Cardiac septum (tissue), 1 donor: ENCODE measurements at regions not wholly inside any gene's neighbourhood (a gene's known extent, or its start where the extent isn't known, plus 50 kb on each side); places are given as distances from the start of the nearest gene placed in this dataset.

Source experiments
- DNase-seq: peaks from one replicate; pipeline ENCODE4 v3.0.0-alpha.2; 2020; ENCODE audit warnings: low spot score
- intact Hi-C: fragments of 100-400 bp; cut with DNase I; formaldehyde crosslinking; loops from one replicate; pipeline ENCODE4 v1.14.0; 2022
- donor health status: DM: no; HTN: no; CAD: no.

DNA sequence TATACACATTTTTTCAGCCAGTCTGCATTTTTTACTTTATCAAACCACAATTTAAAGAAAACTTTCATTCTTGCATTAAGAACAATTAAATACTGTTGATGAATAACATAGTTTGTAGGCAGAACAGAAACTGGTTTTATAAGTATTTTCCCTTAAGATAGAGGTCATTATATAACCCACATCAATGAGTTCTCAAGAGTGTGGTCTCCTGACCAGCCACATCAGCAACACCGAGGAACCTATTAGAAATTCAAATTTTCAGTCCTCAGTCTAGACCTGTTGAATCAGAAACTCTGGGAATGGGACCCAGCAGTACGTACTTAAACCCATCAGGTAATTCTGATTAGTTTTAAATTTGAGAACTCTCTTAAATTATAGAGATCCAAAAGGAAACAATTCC, 299.6 kb upstream of the ARSJ start:
- DNase-seq: no peak
- intact Hi-C loops: no loop called here

DNA sequence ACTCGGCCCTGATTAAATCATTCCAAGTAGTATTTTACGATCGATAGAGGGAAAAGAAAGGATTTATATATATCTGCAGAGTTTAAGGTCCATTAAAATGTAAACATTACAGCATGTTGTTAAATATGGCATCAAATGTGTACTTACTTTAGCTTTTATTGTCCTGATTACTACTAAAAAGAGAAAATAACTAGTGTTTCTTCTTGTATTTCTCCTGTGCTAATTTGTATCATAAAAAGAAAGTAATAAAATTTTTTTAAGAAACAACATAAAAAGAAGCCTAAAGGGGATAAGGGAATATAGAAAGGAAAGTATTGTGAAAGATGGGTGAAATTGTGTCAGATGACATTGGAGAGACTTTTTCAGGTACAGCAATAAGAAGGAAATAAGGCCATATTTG, 300.3 kb upstream of the ARSJ start:
- intact Hi-C loops: no loop called here
- no peak for DNase-seq

- intact Hi-C loops: no loop called here
Observed at GRCh38 chr4:114280645-114281044, 301.2 kb upstream of the ARSJ start.

GRCh38 chr4:114281164-114281960, 301.9 kb upstream of the ARSJ start:
- DNase-seq: no peak
- intact Hi-C loops: no loop called here

More at GRCh38 chr4:114280645-114281044, 301.2 kb upstream of the ARSJ start:
- no peak for DNase-seq

DNA sequence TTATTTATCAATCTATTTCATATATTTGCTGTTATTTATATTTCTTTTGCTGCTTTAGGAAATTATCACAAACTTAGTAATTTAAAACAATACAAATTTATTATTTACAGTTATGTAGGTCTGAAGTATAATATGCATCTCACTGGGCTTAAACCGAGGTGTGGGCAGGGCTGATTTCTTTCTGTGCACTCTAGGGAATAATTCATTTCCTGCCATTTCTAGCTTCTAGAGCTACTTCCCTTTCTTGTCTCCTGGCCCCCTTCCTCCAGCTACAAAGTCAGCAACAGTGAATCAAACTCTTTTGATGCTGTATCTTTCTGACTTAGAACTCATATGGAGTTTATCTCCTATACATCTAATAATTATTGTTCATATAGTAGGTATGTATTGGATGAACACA, 303.5 kb upstream of the ARSJ start:
- DNase-seq: no peak
- intact Hi-C loops: no loop called here

DNA sequence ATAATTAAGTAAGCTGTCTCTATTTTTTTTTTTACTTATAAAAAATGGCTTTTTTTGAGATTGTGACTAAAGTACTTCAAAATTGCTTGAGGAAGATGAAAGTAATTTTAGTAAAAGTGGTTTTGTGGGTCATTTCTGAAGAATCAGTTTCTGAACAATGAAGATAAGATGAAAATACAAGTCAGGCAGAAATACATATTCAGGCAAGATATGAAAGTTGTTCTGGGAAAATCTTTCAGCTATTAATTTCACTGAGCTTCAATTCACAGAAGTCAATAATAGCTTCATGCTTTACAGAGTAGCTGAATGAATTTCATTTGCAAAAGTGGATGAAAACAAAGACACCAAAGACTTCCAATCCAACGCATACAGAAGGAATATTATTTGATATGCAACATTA, 305.2 kb upstream of the ARSJ start:
- intact Hi-C loops: no loop called here
- no peak for DNase-seq

GRCh38 chr4:114286262-114286810, 306.9 kb upstream of the ARSJ start:
- intact Hi-C loops: no loop called here
- no peak for DNase-seq

DNA sequence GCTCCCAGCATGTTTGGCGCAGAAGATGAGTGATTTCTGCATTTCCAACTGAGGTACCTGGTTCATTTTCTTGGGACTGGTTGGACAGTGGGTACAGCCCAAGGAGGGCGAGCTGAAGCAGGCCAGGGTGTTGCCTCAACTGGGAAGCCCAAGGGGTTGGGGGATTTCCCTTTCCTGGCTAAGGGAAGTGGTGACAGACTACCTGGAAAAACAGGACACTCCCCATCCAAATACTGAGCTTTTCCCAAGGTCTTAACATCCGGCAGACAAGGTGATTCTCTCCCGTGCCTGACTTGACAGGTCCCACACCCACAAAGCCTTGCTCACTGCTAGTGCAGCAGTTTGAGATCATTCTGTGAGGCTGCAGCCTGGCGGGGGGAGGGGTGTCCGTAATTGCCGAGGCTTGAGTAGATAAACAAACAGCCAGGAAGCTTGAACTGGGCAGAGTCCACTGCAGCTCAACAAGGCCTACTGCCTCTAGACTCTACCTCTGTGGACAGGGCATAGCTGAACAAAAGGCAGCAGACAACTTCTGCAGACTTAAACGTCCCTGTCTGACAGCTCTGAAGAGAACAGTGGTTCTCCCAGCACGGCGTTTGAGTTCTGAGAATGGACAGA, 307.7 kb upstream of the ARSJ start:
- intact Hi-C loops: no loop called here
- no peak for DNase-seq

- intact Hi-C loops: no loop called here
- no peak for DNase-seq
Observed at GRCh38 chr4:114296126-114296525, 302.5 kb upstream of the UGT8 start.

- no peak for DNase-seq
- intact Hi-C loops: no loop called here
Observed at GRCh38 chr4:114302472-114302871, 296.1 kb upstream of the UGT8 start.

DNA sequence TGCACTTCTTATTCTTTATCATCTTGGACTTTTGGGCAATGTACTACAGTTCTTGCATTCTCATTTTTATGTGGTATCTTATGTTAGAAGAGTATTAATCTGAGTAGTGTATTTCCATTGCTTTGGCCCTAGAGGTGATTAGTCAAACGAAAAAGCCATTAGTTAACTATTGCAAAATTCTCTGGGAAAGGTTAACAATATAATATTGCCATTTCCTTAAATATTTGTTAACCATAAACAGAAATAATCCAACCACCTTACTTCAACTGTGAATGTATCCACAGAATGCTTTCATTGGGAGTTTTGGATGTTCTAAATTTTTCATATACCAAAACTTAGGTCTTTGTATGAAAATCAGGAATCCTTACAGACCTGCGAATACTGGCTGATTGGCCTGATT, 294.6 kb upstream of the UGT8 start:
- DNase-seq: no peak
- intact Hi-C loops: no loop called here

DNA sequence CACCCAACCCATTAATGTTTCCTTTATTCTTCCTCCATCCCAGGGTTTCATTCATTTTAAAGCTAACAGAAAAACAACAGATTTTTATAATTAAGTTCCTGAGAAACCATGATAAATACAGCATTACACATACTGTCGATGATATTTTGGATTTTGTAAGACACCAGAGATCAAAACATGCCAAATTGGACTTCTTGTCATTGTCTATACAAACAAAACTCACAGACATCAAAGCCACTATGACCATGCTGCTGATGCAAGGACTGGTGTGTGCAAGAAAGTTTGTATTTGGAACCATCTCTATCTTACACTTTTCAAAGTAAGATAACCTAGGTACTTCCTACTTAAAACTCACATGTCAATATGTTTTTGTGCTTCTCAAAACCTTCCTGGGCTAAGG, 294.0 kb upstream of the UGT8 start:
- intact Hi-C loops: no loop called here
- DNase-seq: no peak

DNA sequence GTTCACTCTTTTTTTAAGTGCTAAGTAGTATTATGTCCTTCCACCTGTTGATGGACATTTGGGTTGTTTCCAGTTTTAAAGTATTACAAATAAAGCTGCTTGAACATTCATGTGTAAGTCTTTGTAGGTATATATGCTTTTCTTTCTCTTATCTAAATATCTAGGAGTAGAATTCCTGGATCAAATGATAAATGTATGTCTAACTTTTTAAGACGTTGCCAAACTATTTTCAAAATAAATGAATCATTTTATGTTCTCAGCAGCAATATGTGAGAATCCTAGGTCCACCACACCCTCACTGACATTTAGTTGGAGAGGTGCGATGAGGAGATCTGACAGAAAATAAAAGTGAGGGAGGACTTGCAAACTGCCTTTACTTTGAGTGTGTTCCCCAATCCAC, 291.7 kb upstream of the UGT8 start:
- no peak for DNase-seq
- intact Hi-C loops: no loop called here

DNA sequence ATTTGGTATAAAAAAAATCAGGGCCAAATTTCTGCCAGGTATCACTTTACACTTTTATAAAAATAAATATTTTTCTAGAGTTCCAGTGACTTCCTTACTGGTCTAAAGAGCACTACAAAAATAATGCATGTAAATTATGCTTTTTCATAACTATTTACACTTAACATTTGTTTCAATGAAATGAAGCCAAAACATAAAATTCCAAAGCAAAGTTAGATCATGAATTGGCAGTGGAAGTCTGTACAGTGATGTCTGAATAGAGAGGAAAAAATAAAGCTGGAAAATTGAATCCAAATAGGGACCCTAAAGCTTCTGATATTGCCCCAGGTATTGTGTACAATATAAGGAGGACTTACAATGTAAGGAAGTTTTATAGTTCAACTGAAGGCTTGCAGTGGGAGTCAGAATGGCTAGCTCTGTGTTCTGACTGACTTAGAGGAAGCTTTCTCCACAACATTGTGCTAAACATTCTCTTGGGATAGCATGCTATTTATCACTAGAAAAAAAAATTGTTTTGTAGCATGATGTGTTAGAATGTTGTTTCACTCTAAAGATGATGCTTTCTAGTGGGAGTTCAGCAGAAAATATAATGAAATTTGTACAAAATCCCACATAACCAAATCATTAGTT, 288.2 kb upstream of the UGT8 start:
- intact Hi-C loops: no loop called here
- no peak for DNase-seq

- intact Hi-C loops: no loop called here
- no peak for DNase-seq
Observed at GRCh38 chr4:114311787-114312186, 286.8 kb upstream of the UGT8 start.

GRCh38 chr4:114312338-114312737, 286.3 kb upstream of the UGT8 start:
- intact Hi-C loops: no loop called here
- DNase-seq: no peak

- DNase-seq: no peak
- intact Hi-C loops: no loop called here
Observed at GRCh38 chr4:114316789-114317188, 281.8 kb upstream of the UGT8 start.

DNA sequence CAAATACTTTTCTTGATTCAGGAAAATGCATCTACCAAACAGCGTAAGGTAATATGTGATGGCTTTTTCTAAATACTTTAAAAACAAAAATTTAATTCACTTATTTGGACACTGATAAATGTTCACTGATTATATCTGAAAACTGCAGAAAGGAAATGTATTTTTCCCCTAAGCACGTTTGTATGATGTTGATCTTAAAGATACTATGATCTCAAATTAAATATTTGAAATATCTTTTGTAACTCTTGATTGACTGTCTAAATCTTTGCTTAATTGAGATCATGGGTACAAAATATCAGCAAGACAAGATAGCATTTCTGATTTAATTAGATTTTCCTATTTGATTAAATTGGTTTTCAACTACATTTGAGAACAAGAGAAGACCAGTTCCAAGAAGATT, 281.0 kb upstream of the UGT8 start:
- no peak for DNase-seq
- intact Hi-C loops: no loop called here

GRCh38 chr4:114318309-114318708, 280.3 kb upstream of the UGT8 start:
- DNase-seq: no peak
- intact Hi-C loops: no loop called here

DNA sequence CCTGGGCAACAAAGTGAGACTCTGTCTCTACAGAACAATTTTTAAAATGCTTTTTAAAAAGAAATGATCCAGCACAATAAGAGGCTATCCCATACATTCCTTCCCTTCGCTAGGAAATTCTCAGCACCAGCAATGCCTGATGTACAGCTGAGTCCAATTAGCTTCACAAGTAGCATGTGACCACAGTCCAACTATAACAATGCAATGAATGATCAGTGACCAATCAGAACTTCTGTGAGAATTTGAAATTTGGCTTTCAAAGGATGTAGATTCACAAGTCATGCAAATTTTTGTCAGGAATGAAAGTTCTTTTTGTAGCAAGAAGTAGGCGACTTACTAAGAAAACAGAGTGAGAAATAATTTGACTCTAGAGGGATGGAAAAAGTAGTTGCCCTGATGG, 278.5 kb upstream of the UGT8 start:
- intact Hi-C loops: no loop called here
- DNase-seq: no peak

DNA sequence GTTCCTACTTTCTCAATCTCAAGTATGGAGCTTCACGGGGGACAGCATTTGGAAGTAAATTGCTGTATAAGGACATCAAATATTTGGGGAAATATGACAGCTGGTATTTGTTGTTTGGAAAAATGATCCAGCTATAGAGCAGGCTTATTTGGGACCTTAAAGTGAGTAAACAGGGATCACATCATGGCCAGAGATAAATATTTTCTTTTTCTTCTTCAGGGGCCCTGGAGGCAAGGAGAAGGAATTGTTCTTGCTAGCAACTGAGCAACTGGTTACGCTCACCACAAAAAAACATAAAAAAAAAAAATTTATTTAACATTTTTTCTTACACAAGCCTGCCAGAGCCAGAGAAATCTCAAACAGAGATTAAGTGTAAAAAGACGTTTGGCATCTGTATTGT, 277.2 kb upstream of the UGT8 start:
- intact Hi-C loops: no loop called here
- DNase-seq: no peak
